ENCODE measurements at regions not wholly inside any gene's neighbourhood (a gene's known extent, or its start where the extent isn't known, plus 50 kb on each side); places are given as distances from the start of the nearest gene placed in this dataset.
"Not testable (repeated sequence)": the region's sequence is repeated elsewhere in the genome, so short reads cannot be mapped to it uniquely, and the experiment has no call there.

GRCh38 chr9:95581900-95582299 lies 65.1 kb upstream of the PTCH1 start:
- no peak for DNase-seq (ENCODE audit: low spot score)

DNA sequence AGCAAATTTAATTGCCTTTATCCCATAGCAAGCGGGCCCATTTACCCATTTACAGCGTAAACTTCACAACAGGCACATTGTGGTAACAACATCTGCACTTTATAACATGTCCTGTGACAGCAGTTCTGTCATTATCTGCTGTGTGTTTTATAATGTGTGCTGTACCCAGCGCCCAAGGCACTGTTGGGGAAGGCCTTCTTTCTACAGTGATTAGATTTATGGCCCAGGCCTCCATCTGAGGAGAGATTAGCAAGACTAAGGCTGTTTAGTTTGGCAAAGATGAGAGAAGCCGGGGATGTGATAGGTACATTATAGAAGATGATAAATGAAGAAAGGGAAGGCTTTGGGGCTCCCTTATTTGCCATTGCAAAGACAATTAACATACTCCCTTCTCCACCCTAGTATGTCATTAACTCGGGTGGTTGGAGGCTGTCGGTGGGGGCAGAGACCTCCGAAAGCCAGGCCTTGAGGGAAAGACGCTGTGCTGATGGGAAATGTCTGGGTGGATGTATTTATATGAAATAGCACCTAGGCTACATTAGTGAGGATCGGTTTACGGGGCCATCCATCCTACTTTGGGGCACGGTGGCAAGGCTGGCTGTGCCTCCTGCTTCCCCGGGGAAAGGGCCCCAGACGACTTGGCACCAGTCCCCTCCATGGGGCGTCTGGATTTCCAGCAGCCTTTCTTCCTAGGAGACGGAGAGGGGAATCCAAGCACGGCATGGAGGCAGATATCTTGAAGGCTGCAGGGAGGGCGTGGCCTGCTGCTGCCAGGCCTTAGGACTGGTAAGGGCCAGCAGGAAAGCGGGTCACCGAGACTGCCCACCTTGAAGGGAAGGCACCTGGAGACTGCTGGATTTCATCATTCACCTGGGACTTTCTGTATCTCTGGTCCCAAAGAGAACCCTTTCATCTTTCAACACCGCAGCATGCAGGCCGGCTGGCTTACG lies 64.3 kb upstream of the PTCH1 start:
- no peak for DNase-seq (ENCODE audit: low spot score)

DNA sequence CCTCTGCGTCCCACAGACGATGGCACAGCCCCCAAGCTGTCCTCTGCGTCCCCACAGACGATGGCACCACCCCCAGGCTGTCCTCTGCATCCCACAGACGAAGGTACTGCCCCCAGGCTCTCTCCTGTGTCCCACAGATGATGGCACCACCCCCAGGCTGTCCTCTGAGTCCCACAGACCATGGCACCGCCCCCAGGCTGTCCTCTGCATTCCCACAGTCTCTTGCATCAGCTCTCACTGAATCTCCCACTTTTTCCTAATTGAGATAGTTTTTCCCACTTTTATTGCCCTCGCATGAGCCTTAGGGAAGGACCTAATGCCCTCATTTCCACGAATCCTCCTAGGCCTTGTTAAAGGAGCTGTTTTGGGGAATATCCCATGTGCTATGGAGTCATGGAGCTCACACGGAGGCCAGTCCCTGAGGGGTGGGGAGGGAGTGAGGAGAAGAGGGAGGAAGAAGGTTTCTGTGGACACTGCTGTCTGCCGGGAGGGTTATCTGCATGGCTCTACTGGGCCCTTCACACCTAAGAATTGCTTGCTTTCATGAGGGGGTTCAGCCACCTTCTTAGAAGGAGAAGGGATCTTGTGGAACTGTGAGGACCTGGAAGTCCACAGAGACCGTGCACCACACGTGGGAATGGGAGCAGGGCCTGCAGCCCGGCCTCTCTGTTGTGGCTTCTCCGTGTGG lies 58.2 kb upstream of the PTCH1 start:
- DNase-seq (ENCODE audit: low spot score): no peak

GRCh38 chr9:95574176-95574575 lies 57.4 kb upstream of the PTCH1 start:
- peak; percentile 14 for DNase-seq (ENCODE audit: low spot score)

DNA sequence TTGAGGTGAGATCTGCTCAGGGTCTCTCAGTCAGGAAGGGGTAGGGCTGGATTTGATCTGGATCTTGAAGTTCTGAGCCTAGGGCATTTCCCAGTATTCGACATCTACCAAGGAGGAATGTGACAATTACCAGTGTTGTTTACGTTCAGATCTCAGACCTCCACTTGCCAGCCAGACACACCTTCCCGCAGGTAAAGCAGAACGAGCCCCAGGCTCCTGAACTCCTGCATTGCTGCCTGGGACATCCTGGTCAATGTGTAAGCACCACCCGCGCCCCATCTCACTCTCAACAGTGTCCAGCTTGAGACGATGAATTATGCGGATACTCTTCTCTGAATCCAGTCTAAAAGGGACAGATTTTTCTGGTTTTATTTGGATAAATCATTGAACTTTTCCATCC lies 56.7 kb upstream of the PTCH1 start:
- no peak for DNase-seq (ENCODE audit: low spot score)

- no peak for DNase-seq (ENCODE audit: low spot score)
Observed at GRCh38 chr9:95572381-95573151, 55.8 kb upstream of the PTCH1 start.

DNA sequence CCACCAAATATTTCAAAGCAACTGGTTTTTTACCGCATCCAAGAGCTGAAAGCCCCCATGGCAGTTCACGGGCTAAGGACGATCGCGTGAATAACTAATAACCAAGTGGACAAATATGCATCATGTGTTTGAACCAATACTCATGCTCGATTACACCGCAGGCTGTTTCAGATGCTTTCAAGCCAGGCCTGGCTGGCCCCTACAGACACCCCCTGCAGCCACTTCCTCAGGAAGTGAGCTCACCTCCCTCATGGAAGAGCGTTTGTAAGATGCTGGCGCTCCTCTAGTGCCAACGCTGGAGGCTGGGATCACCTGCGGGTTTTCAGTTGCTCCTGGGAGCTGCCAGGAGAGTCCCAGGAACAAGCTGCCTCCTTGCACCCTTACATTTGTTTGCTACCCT lies 53.9 kb upstream of the PTCH1 start:
- no peak for DNase-seq (ENCODE audit: low spot score)

- DNase-seq (ENCODE audit: low spot score): no peak
Observed at GRCh38 chr9:95570150-95570549, 53.4 kb upstream of the PTCH1 start.

DNA sequence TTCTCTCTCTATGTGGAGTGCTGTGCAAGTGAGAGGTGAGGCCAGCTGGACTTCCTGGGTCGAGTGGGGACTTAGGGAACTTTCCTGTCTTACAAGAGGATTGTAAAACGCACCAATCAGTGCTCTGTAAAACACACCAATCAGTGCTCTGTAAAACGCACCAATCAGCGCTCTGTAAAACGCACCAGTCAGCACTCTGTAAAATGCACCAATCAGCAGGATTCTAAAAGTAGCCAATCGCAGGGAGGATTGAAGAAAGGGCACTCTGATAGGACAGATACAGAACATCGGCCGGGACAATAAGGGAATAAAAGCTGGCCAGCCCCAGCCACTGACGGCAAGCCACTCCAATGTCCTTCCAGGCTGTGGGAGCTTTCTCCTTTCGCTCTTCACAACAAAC lies 52.0 kb upstream of the PTCH1 start:
- not testable (repeated sequence) for DNase-seq (ENCODE audit: low spot score)
